GM11168 (cell line): ENCODE measurements at regions not wholly inside any gene's neighbourhood (a gene's known extent, or its start where the extent isn't known, plus 50 kb on each side); places are given as distances from the start of the nearest gene placed in this dataset.

Experiments used
- in situ Hi-C: fragments of 300-500 bp; cut with MboI; formaldehyde crosslinking; loops from one replicate; pipeline ENCODE4 v1.12.0; 2022; ENCODE audit warnings: low sequenced_read_pairs; ENCODE audit not compliant: unreplicated experiment

- in situ Hi-C loops = no loop called here
These were observed 350.3 kb downstream of the HRH4 start for GRCh38 chr18:24810561-24811305.

- in situ Hi-C loops = no loop called here
These were observed 351.7 kb downstream of the HRH4 start for GRCh38 chr18:24811950-24812681.

- in situ Hi-C loops = no loop called here
These were observed 354.1 kb downstream of the HRH4 start for GRCh38 chr18:24814521-24814920.

GRCh38 chr18:24817150-24817549 lies 356.7 kb downstream of the HRH4 start:
- in situ Hi-C loops = no loop called here

- in situ Hi-C loops = no loop called here
These were observed 357.3 kb downstream of the HRH4 start for GRCh38 chr18:24817587-24818371.

GRCh38 chr18:24818441-24818840 lies 358.0 kb downstream of the HRH4 start:
- in situ Hi-C loops = no loop called here

GRCh38 chr18:24819141-24819890 lies 358.9 kb downstream of the HRH4 start:
- in situ Hi-C loops = no loop called here

- in situ Hi-C loops = no loop called here
These were observed 365.0 kb downstream of the HRH4 start for GRCh38 chr18:24825397-24825796.

GRCh38 chr18:24826605-24827004 lies 366.2 kb downstream of the HRH4 start:
- in situ Hi-C loops = no loop called here

GRCh38 chr18:24827501-24827900 lies 367.1 kb downstream of the HRH4 start:
- in situ Hi-C loops = no loop called here

GRCh38 chr18:24831081-24831480 lies 370.6 kb downstream of the HRH4 start:
- in situ Hi-C loops = no loop called here

GRCh38 chr18:24831871-24832665 lies 371.6 kb downstream of the HRH4 start:
- in situ Hi-C loops = no loop called here

- in situ Hi-C loops = no loop called here
These were observed 375.3 kb downstream of the HRH4 start for GRCh38 chr18:24835751-24836150.

GRCh38 chr18:24837066-24837465 lies 376.6 kb downstream of the HRH4 start:
- in situ Hi-C loops = no loop called here

GRCh38 chr18:24840051-24840450 lies 379.6 kb downstream of the HRH4 start:
- in situ Hi-C loops = no loop called here

- in situ Hi-C loops = no loop called here
These were observed 380.2 kb downstream of the HRH4 start for GRCh38 chr18:24840640-24841039.

- in situ Hi-C loops = no loop called here
These were observed 381.1 kb downstream of the HRH4 start for GRCh38 chr18:24841536-24841935.

- in situ Hi-C loops = no loop called here
These were observed 382.7 kb downstream of the HRH4 start for GRCh38 chr18:24843123-24843522.

GRCh38 chr18:24846138-24846537 lies 385.7 kb downstream of the HRH4 start:
- in situ Hi-C loops = no loop called here

- in situ Hi-C loops = no loop called here
These were observed 390.1 kb downstream of the HRH4 start for GRCh38 chr18:24850532-24850931.
